ENCODE measurements at regions not wholly inside any gene's neighbourhood (a gene's known extent, or its start where the extent isn't known, plus 50 kb on each side); places are given as distances from the start of the nearest gene placed in this dataset.
"Not testable (repeated sequence)": the region's sequence is repeated elsewhere in the genome, so short reads cannot be mapped to it uniquely, and the experiment has no call there.

GRCh38 chr12:11545484-11546330 lies 103.8 kb upstream of the ETV6 start:
- Histone ChIP-seq H3K4me2 (ENCODE audit: unreplicated experiment) (no peak overlapping the region), H3F3A (ENCODE audit: insufficient read depth) (no peaks in the 10 kb centered on the region), H3K27ac (no peak overlapping the region), H3K9me3 (ENCODE audit: low read depth) (no peaks in the 10 kb centered on the region), H4K20me1 (ENCODE audit: insufficient read depth) (no peaks in the 10 kb centered on the region), H3K79me2 (ENCODE audit: insufficient read depth) (no peaks in the 10 kb centered on the region), H3K4me1 (ENCODE audit: insufficient read depth) (no peaks in the 10 kb centered on the region), H3K36me3 (ENCODE audit: low read depth) (no peaks in the 10 kb centered on the region), H3K9ac (no peak overlapping the region), H2AFZ (no peak overlapping the region), H3K27me3 (replicated peaks; ENCODE audit: insufficient read depth) (peaks cover 4% of the 10 kb centered on the region; the same call in 1 of the 2 replicates), H3K4me3 (no peak overlapping the region), H3K9me2 (ENCODE audit: insufficient read depth) (no peaks in the 10 kb centered on the region)
- WGBS, 2 experiments (ENCODE audit: low coverage in 1 of 2, low lambda C conversion rate in 2 of 2, missing lambda C conversion rate in 2 of 2) = 44 to 48% methylated on average over 6 of the region's 6 CpGs
- no peak for DNase-seq
- TF ChIP-seq EZH2phosphoT487 (IDR thresholded peaks at IDR 0.05; ENCODE audit: insufficient read depth, low read depth) (no peak), EZH2 (IDR thresholded peaks at IDR 0.05; ENCODE audit: insufficient read depth, poor library complexity, severe bottlenecking) (no peak)
- in situ Hi-C loops (cut with MboI) = no loop called here

- H3K79me2 ChIP-seq (ENCODE audit: insufficient read depth); H2AFZ ChIP-seq; in situ Hi-C loops (cut with MboI); H3K4me2 ChIP-seq (ENCODE audit: unreplicated experiment); H3K4me1 ChIP-seq (ENCODE audit: insufficient read depth); H3K27me3 ChIP-seq (replicated peaks; ENCODE audit: insufficient read depth); H3K9ac ChIP-seq; H3K9me2 ChIP-seq (ENCODE audit: insufficient read depth); H3K27ac ChIP-seq; H4K20me1 ChIP-seq (ENCODE audit: insufficient read depth); H3F3A ChIP-seq (ENCODE audit: insufficient read depth); H3K9me3 ChIP-seq (ENCODE audit: low read depth); DNase-seq; H3K4me3 ChIP-seq; H3K36me3 ChIP-seq (ENCODE audit: low read depth): not testable (repeated sequence)
- 47 to 58% methylated on average over 10 to 12 of the region's 14 CpGs for WGBS, 2 experiments (ENCODE audit: low coverage in 1 of 2, low lambda C conversion rate in 2 of 2, missing lambda C conversion rate in 2 of 2)
Measured at GRCh38 chr12:11546582-11547270, 102.7 kb upstream of the ETV6 start.

GRCh38 chr12:11547271-11547646 lies 102.2 kb upstream of the ETV6 start:
- H3K9ac ChIP-seq; H3K9me3 ChIP-seq (ENCODE audit: low read depth); H3K4me2 ChIP-seq (ENCODE audit: unreplicated experiment); in situ Hi-C loops (cut with MboI); H3K9me2 ChIP-seq (ENCODE audit: insufficient read depth); H3K4me1 ChIP-seq (ENCODE audit: insufficient read depth); H3K79me2 ChIP-seq (ENCODE audit: insufficient read depth); H3K4me3 ChIP-seq; DNase-seq; H2AFZ ChIP-seq; H4K20me1 ChIP-seq (ENCODE audit: insufficient read depth); H3K27me3 ChIP-seq (replicated peaks; ENCODE audit: insufficient read depth); H3F3A ChIP-seq (ENCODE audit: insufficient read depth); H3K36me3 ChIP-seq (ENCODE audit: low read depth); H3K27ac ChIP-seq: not testable (repeated sequence)
- WGBS, 2 experiments (ENCODE audit: low coverage in 1 of 2, low lambda C conversion rate in 2 of 2, missing lambda C conversion rate in 2 of 2) = 85 to 97% methylated on average over 19 to 20 of the region's 31 CpGs

GRCh38 chr12:11549119-11549518 lies 100.4 kb upstream of the ETV6 start:
- H3K9me2 ChIP-seq (ENCODE audit: insufficient read depth) = no peaks in the 10 kb centered on the region
- no peaks in the 10 kb centered on the region for H3K79me2 ChIP-seq (ENCODE audit: insufficient read depth)
- H4K20me1 ChIP-seq (ENCODE audit: insufficient read depth) = no peaks in the 10 kb centered on the region
- 70 to 75% methylated on average over 3 of the region's 3 CpGs for WGBS, 2 experiments (ENCODE audit: low coverage in 1 of 2, low lambda C conversion rate in 2 of 2, missing lambda C conversion rate in 2 of 2)
- H3K27me3 ChIP-seq (replicated peaks; ENCODE audit: insufficient read depth) = peaks cover 4% of the 10 kb centered on the region; the same call in 1 of the 2 replicates
- no peak overlapping the region for H3K4me2 ChIP-seq (ENCODE audit: unreplicated experiment)
- no peaks in the 10 kb centered on the region for H3K4me1 ChIP-seq (ENCODE audit: insufficient read depth)
- H2AFZ ChIP-seq = no peak overlapping the region
- TF ChIP-seq EZH2phosphoT487 (IDR thresholded peaks at IDR 0.05; ENCODE audit: insufficient read depth, low read depth) (no peak), EZH2 (IDR thresholded peaks at IDR 0.05; ENCODE audit: insufficient read depth, poor library complexity, severe bottlenecking) (no peak)
- no peaks in the 10 kb centered on the region for H3K36me3 ChIP-seq (ENCODE audit: low read depth)
- no peak overlapping the region for H3K27ac ChIP-seq
- no peak overlapping the region for H3K4me3 ChIP-seq
- DNase-seq = no peak
- no peaks in the 10 kb centered on the region for H3K9me3 ChIP-seq (ENCODE audit: low read depth)
- H3F3A ChIP-seq (ENCODE audit: insufficient read depth) = no peaks in the 10 kb centered on the region
- in situ Hi-C loops (cut with MboI) = no loop called here
- no peak overlapping the region for H3K9ac ChIP-seq

Measured in GM23248 (cell line).